Testis (tissue), 2 donors: ENCODE measurements at regions not wholly inside any gene's neighbourhood (a gene's known extent, or its start where the extent isn't known, plus 50 kb on each side); places are given as distances from the start of the nearest gene placed in this dataset.

ENCODE experiments used
- DNase-seq: peaks from one replicate; pipeline ENCODE4 v3.0.0-alpha.2; 2019
- H3K27ac ChIP-seq, 2 donors: fragments of 200-600 bp; sonication (generic); one replicate each; pipeline ENCODE4 v1.5.1; 2019
- H3K27me3 ChIP-seq: fragments of 200-600 bp; sonication (generic); one replicate; pipeline ENCODE4 v1.5.1; 2019
- H3K36me3 ChIP-seq: fragments of 200-600 bp; sonication (generic); one replicate; pipeline ENCODE4 v1.5.1; 2017; ENCODE audit warnings: low read depth; ENCODE audit errors: missing control alignments
- H3K4me1 ChIP-seq: fragments of 200-600 bp; sonication (generic); one replicate; pipeline ENCODE4 v1.5.1; 2019
- H3K4me3 ChIP-seq, 2 donors: fragments of 200-600 bp; sonication (generic); one replicate each; pipeline ENCODE4 v1.5.1; 2017 to 2019
- H3K9me3 ChIP-seq: fragments of 200-600 bp; sonication (generic); one replicate; pipeline ENCODE4 v1.5.1; 2017
- CTCF ChIP-seq, 3 experiments: fragments of 450-650 bp in 2 of 3; fragments of 200-600 bp in 1 of 3; sonication (generic) in 1 of 3; IDR thresholded peaks; one replicate each; pipeline ENCODE4 v1.5.1; 2016 to 2019; ENCODE audit warnings: antibody characterized with exemption in 3 of 3, mild to moderate bottlenecking in 2 of 3, moderate library complexity in 1 of 3
- POLR2A ChIP-seq: fragments of 450-650 bp; IDR thresholded peaks from one replicate; pipeline ENCODE4 v1.6.1; 2017; ENCODE audit warnings: antibody characterized with exemption, mild to moderate bottlenecking, moderate library complexity
- WGBS, 2 donors: methylation state at CpG; one replicate each; pipeline ENCODE4 v1.1.5; 2018; 5-methylcytosine and 5-hydroxymethylcytosine counted together
- intact Hi-C: fragments of 100-400 bp; cut with DNase I; formaldehyde crosslinking; loops from one replicate; pipeline ENCODE4 v1.15.1; 2023; ENCODE audit warnings: low total_unique reads

DNA sequence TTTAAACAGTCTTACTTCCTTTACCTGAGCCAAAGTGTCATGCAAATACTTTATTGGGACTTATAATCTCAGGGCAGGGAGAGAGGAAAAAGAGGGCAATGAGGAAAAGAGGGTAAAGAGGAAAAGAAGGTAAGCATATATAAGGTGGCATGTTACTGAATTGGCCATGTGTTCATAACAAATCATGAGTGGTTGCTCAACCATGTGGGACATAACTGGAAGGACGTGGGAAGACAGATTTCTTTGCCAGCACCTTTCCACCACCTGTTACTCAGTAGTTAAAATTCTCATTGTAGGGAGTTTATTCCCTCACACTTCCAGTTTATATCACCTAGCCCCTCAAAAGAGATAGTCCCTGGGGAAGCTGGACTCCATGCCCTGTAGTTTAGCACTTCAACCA is 54.7 kb upstream of the TPRG1 start:
- Histone ChIP-seq H3K9me3 (no peaks in the 10 kb centered on the region), H3K4me1 (peaks cover 5% of the 10 kb centered on the region), H3K27me3 (no peaks in the 10 kb centered on the region), H3K27ac (no peak overlapping the region), H3K4me3 (no peak overlapping the region), H3K36me3 (no peaks in the 10 kb centered on the region)
- no peak for TF ChIP-seq POLR2A
- DNase-seq: no peak
- WGBS, 2 donors: 83 to 94% methylated on average over 1 of the region's 1 CpG
- intact Hi-C loops: no loop called here

DNA sequence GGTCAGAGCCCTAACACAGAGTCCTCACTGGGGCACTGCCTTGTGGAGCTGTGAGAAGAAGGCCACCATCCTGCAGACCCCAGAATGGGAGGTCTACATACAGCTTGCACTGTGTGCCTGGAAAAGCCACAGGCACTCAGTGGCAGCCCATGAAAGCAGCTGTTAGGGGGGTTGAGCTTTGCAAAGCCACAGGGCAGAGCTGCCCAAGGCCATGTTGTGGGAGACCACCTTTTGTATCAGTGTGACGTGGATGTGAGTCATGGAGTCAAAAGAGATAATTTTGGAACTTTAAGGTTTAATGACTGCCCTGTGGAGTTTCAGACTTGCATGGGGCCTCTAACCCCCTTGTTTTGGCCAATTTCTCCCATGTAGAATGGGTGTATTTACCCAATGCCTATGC is 52.9 kb upstream of the TPRG1 start:
- 73 to 86% methylated on average over 1 of the region's 1 CpG for WGBS, 2 donors
- TF ChIP-seq POLR2A: no peak
- TF ChIP-seq CTCF (IDR thresholded peaks at IDR 0.05): no peak
- intact Hi-C loops: no loop called here

DNA sequence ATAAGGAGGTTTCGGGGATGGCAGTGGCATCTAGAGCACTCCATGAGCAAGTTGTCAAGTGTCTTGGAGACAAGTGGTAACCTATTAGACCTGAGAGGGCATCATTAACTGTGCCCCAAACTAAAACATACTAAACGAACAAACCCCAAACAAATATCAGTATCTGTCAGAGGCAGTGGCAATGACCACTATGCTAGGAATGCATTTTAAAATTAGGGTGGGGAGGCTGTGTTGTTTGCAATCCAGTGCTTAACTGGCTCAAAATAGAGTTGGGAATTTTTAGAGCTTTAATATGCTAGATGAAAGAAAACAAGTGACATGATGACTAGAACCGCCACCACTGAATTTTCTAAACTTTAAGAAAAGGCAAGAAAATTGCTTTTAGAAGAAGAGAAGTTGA is 51.8 kb upstream of the TPRG1 start:
- no peak for TF ChIP-seq POLR2A
- H3K27ac ChIP-seq: no peak overlapping the region
- H3K27me3 ChIP-seq: no peaks in the 10 kb centered on the region
- no peaks in the 10 kb centered on the region for H3K9me3 ChIP-seq
- no peak for DNase-seq
- intact Hi-C loops: no loop called here
- no peak overlapping the region for H3K4me3 ChIP-seq
- H3K4me1 ChIP-seq: peaks cover 28% of the 10 kb centered on the region
- H3K36me3 ChIP-seq: no peaks in the 10 kb centered on the region
- WGBS, 2 donors: 88 to 91% methylated on average over 3 of the region's 3 CpGs

More for the DNA sequence above, 52.9 kb upstream of the TPRG1 start:
- Histone ChIP-seq H3K27me3 (no peaks in the 10 kb centered on the region), H3K4me1 (peaks cover 23% of the 10 kb centered on the region), H3K4me3 (no peak overlapping the region), H3K9me3 (no peaks in the 10 kb centered on the region), H3K27ac (no peak overlapping the region), H3K36me3 (no peaks in the 10 kb centered on the region)
- DNase-seq: no peak

- Histone ChIP-seq H3K4me3 (no peak overlapping the region), H3K9me3 (no peaks in the 10 kb centered on the region), H3K27ac (peak overlapping the region in 1 of 2 donors; percentile 81), H3K36me3 (no peaks in the 10 kb centered on the region), H3K4me1 (peaks cover 28% of the 10 kb centered on the region), H3K27me3 (no peaks in the 10 kb centered on the region)
- TF ChIP-seq CTCF (IDR thresholded peaks at IDR 0.05): no peak
- no peak for TF ChIP-seq POLR2A
- intact Hi-C loops: no loop called here
- DNase-seq: no peak
- WGBS, 2 donors: 84 to 85% methylated on average over 2 of the region's 2 CpGs
Observed at GRCh38 chr3:189121092-189121491, 50.7 kb upstream of the TPRG1 start.
